Fibroblast of skin of right quadriceps (primary cell): ENCODE measurements at regions not wholly inside any gene's neighbourhood (a gene's known extent, or its start where the extent isn't known, plus 50 kb on each side); places are given as distances from the start of the nearest gene placed in this dataset.
"Not testable (repeated sequence)": the region's sequence is repeated elsewhere in the genome, so short reads cannot be mapped to it uniquely, and the experiment has no call there.

Source experiments
- DNase-seq: peaks from one replicate; pipeline ENCODE4 v3.0.0-alpha.2; 2013

DNA sequence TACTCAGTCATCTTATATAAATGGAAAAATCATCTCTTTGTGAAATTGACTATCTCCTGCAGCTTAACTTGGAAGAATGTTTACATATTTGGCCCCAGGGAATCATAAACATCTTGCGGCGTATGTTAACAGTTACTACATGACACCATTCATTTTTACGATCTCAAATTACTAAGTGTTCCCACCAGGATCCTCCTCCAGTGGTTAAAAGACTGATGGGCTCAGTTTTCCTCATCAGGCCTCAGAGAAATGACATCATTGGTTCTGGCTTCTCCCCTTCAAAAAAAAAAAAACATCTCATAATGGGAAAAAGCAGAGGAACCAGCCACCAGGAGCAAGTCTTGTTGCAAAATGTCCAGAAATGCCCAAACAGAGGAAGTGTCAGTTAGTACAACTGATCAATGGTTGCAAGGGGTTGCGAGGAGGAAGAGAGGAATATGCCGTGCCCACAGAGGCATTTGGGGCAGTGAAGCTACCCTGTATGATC, 70.5 kb upstream of the LIPC start:
- DNase-seq, result peak; percentile 98

- DNase-seq, result peak; percentile 13
These were observed 69.4 kb upstream of the LIPC start for GRCh38 chr15:58362262-58362922.

- DNase-seq, result not testable (repeated sequence)
These were observed 68.7 kb upstream of the LIPC start for GRCh38 chr15:58363118-58363517.

DNA sequence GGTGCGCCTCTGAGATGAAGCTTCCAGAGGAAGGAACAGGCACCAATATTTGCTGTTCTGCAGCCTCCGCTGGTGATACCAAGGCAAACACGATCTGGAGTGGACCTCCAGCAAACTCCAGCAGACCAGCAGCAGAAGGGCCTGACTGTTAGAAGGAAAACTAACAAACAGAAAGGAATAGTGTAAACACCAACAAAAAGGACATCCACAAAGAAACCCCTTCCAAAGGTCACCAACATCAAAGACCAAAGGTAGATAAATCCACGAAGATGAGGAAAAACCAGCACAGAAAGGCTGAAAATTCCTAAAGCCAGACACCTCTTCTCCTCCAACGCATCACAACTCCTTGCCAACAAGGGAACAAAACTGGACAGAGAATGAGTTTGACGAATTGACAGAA, 68.1 kb upstream of the LIPC start:
- DNase-seq, result not testable (repeated sequence)

DNA sequence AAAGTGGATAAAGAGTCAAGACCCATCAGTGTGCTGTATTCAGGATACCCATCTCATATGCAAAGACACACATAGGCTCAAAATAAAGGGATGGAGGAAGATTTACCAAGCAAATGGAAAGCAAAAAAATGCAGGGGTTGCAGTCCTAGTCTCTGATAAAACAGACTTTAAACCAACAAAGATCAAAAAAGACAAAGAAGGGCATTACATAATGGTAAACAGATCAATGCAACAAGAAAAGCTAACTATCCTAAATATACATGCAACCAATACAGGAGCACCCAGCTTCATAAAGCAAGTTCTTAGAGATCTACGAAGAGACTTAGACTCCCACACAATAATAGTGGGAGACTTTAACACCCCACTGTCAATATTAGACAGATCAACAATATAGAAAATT, 66.7 kb upstream of the LIPC start:
- DNase-seq, result not testable (repeated sequence)

DNA sequence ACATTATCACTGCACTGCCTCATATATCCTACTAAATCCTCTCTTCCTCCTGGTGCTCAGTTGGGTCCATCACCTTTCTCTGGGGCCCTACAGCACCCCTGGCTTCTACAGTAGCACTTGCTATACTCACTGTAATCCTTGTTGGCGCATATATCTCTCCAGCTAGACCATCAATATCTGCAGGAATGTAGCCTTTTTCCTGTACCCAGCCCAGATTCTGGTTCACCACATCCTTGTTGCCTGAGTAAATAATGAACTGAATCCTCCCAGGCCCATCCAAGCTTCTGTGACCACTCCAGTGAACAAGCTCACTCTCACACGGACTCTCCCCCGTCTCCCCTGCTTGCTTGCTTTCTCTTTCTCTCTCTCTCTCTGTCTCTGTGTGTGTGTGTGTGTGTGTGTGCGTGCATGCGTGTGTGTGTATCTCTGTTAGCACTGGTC, 62.5 kb upstream of the LIPC start:
- peak; percentile 33 for DNase-seq

- no peak for DNase-seq
These were observed 61.8 kb upstream of the LIPC start for GRCh38 chr15:58369956-58370355.

DNA sequence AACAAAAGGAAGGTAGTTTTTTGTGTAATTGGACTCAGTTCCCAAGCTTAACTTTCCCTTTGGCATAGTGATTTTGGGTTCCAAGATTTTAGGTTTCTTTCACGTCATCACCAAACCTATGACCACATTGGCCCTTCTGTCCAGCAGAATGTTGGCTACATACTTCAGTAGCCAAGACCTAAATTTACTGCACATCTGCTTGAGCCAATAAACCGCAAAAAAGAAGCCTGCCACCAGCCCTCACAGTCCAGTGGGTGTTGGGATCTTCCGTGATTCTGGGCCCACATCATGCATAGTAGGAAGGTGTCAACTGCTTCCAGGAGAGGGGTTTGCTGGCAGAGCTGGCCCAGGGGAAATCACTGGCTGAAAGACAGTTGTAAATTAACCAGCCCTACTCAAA, 57.6 kb upstream of the LIPC start:
- no peak for DNase-seq

GRCh38 chr15:58377193-58377592, 54.6 kb upstream of the LIPC start:
- no peak for DNase-seq

DNA sequence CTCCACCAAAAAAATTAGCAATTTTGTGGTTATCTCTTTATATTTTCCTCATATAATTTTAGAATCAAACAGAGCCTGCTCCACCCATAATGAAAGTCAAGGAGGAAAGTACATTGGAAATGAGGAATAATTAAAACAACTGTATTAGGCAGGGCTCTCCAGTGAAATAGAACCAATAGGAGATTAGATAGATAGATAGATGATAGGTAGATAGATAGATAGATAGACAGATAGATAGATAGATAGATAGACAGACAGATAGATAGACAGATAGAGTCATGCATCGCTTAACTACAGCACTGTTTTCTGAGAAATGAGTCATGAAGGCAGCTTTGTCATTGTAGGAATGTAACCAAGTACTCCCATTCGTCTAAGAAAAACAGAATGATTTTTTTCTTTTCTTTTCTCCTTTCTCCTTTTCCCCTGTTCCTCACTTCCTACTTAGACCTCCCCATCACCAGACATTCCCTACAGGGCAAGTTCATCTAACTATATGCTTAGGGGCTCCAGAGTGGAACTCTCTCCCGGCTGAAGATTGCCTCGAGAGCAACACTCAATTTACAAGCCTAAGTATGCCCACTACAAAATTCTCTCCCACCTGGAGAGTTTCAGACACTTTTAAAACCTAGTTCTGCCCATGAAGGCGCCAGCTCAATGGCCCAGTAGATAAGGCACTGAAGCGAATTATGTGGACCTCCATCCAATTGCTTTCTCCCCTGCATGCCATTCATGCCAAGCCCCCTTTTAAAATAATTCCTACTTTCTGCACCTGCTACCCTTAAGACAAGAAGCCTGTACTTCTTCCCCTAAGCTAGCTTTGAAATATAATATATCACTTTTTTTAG, 53.3 kb upstream of the LIPC start:
- no peak for DNase-seq

- not testable (repeated sequence) for DNase-seq
These were observed 52.3 kb upstream of the LIPC start for GRCh38 chr15:58379454-58379853.

DNA sequence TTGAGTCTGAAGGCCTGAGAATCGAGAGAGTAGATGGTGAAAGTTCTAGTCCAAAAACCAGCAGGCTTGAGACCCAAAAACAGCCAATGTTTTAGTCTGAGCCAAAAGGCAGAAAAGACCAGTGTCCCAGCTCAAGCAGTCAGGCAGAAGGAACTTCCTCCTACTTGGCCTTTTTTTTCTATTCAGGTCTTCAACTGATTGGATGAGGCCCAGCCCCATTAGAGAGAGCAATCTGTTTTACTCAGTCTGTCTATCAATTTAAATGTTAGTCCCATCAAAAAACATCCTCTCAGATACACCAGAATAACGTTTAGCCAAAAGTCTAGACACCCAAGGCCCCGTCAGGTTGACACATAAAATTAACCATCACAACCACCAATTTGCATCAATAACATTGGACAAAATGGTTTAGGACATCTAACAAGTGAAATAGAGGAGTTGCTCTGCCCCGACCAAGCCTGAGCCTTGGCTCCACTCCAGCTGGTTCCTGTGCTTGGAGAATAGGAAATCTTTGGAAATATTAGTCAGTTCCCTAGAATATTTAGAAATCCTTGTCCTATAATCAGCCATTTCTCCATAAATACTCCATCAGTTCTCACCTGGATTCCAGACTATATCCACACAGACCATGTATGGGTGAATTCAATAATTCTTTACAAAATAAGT, 51.4 kb upstream of the LIPC start:
- DNase-seq, result no peak

GRCh38 chr15:58381697-58382096, 50.1 kb upstream of the LIPC start:
- no peak for DNase-seq
